H1 (cell line): ENCODE measurements at regions not wholly inside any gene's neighbourhood (a gene's known extent, or its start where the extent isn't known, plus 50 kb on each side); places are given as distances from the start of the nearest gene placed in this dataset.

Source experiments
- CTCF ChIA-PET: fragments of 300-600 bp; sonication (Branson Sonifier 250); formaldehyde crosslinking; loops from one replicate; lab custom pipeline; 2021; ENCODE audit not compliant: partially characterized antibody; lab: Charles Lee
- POLR2A ChIA-PET: fragments of 300-600 bp; sonication (Branson Sonifier 250); formaldehyde crosslinking; loops from one replicate; lab custom pipeline; 2021; ENCODE audit warnings: inconsistent platforms; ENCODE audit not compliant: partially characterized antibody; lab: Charles Lee
- DNase-seq, 2 experiments: peaks; one replicate each; pipeline versions ENCODE4 v3.0.0 to v3.0.0-alpha.2; 2010 to 2022; ENCODE audit warnings: low spot score in 2 of 2, low read depth in 1 of 2, mixed read lengths in 1 of 2
- FAIRE-seq: peaks from 2 replicates; lab custom pipeline; 2011; peaks lifted over from hg19 to GRCh38; lab: Jason Lieb, UNC
- H2AFZ ChIP-seq: 2 replicates; pipeline ENCODE4 v1.8.1; 2012; ENCODE audit warnings: low read length, inconsistent platforms
- H2AK5ac ChIP-seq: 2 replicates; pipeline ENCODE4 v1.6.1; 2013; ENCODE audit warnings: low read depth, low read length
- H2BK120ac ChIP-seq: replicated peaks from 2 replicates; pipeline ENCODE3; 2013; ENCODE audit warnings: low read depth, low read length, inconsistent platforms
- H2BK12ac ChIP-seq: 2 replicates; pipeline ENCODE4 v1.6.1; 2013; ENCODE audit warnings: low read depth, low read length
- H2BK15ac ChIP-seq: 2 replicates; pipeline ENCODE4 v1.6.1; 2013; ENCODE audit warnings: low read length
- H2BK20ac ChIP-seq: 2 replicates; pipeline ENCODE4 v1.6.1; 2013; ENCODE audit warnings: low read length
- H2BK5ac ChIP-seq: 2 replicates; pipeline ENCODE4 v1.6.1; 2013; ENCODE audit warnings: low read depth, low read length
- H3K14ac ChIP-seq: 2 replicates; pipeline ENCODE4 v1.6.1; 2013; ENCODE audit warnings: inconsistent platforms; ENCODE audit not compliant: insufficient read length
- H3K18ac ChIP-seq: 2 replicates; pipeline ENCODE4 v1.6.1; 2013; ENCODE audit warnings: low read length; ENCODE audit errors: extremely low read depth
- H3K23ac ChIP-seq: 2 replicates; pipeline ENCODE4 v1.6.1; 2013; ENCODE audit warnings: inconsistent platforms; ENCODE audit not compliant: insufficient read length
- H3K23me2 ChIP-seq: 2 replicates; pipeline ENCODE4 v1.6.1; 2013; ENCODE audit warnings: low read depth, low read length
- H3K27ac ChIP-seq: 2 replicates; pipeline ENCODE4 v1.6.1; 2011; ENCODE audit warnings: low read depth, low read length, inconsistent platforms
- H3K27me3 ChIP-seq, 4 experiments: replicated peaks in 1 of 4; 1 replicate in 1 of 4; 2 replicates in 3 of 4; pipeline versions ENCODE4 v1.6.1 to v1.8.1; 2011 to 2013; ENCODE audit warnings: low read length in 3 of 4, mild to moderate bottlenecking in 3 of 4, inconsistent platforms in 2 of 4, mixed read lengths in 2 of 4, moderate library complexity in 1 of 4; ENCODE audit not compliant: control insufficient read depth in 3 of 4, insufficient read depth in 3 of 4; ENCODE audit errors: extremely low read depth in 1 of 4
- H3K36me3 ChIP-seq, 4 experiments: 2 replicates each; pipeline versions ENCODE4 v1.6.1 to v1.8.1; 2011 to 2013; ENCODE audit warnings: mild to moderate bottlenecking in 4 of 4, low read length in 3 of 4, moderate library complexity in 2 of 4, control low read depth in 1 of 4, inconsistent platforms in 1 of 4; ENCODE audit not compliant: insufficient read depth in 4 of 4, control insufficient read depth in 2 of 4
- H3K4ac ChIP-seq: replicated peaks from 2 replicates; pipeline ENCODE3; 2013; ENCODE audit warnings: low read length, low read depth, mixed read lengths, inconsistent platforms; ENCODE audit not compliant: insufficient read length
- H3K4me1 ChIP-seq, 4 experiments: replicated peaks in 1 of 4; 1 replicate in 1 of 4; 2 replicates in 3 of 4; pipeline versions ENCODE4 v1.6.1 to v1.8.1; 2011 to 2013; ENCODE audit warnings: low read length in 3 of 4, inconsistent platforms in 2 of 4, mixed read lengths in 1 of 4; ENCODE audit not compliant: insufficient read depth in 4 of 4, control insufficient read depth in 3 of 4
- H3K4me2 ChIP-seq, 2 experiments: 2 replicates each; pipeline versions ENCODE4 v1.6.1 to v1.8.1; 2011 to 2013; ENCODE audit warnings: low read depth in 2 of 2, low read length in 2 of 2, control low read depth in 1 of 2, inconsistent platforms in 1 of 2, mild to moderate bottlenecking in 1 of 2; ENCODE audit not compliant: insufficient read depth in 1 of 2
- H3K4me3 ChIP-seq, 4 experiments: fragments of 200-600, 300-600 bp in 1 of 4; sonication (generic), shearing (Covaris generic), sonication (Bioruptor Twin) in 1 of 4; 2 replicates each; pipeline versions ENCODE4 v1.5.1 to v1.8.1; 2011 to 2016; ENCODE audit warnings: low read length in 4 of 4, low read depth in 3 of 4, control low read depth in 2 of 4, inconsistent platforms in 2 of 4, mild to moderate bottlenecking in 2 of 4, mixed read lengths in 1 of 4, moderate library complexity in 1 of 4; ENCODE audit not compliant: insufficient read depth in 2 of 4; ENCODE audit errors: extremely low read depth in 1 of 4
- H3K56ac ChIP-seq: replicated peaks from 2 replicates; pipeline ENCODE3; 2013; ENCODE audit warnings: low read depth, mild to moderate bottlenecking, mixed read lengths, low read length, inconsistent platforms; ENCODE audit not compliant: insufficient read length
- H3K79me1 ChIP-seq: 2 replicates; pipeline ENCODE4 v1.6.1; 2013; ENCODE audit warnings: low read depth, low read length, control low read depth
- H3K79me2 ChIP-seq, 2 experiments: 2 replicates each; pipeline versions ENCODE4 v1.6.1 to v1.8.1; 2012 to 2013; ENCODE audit warnings: low read length in 2 of 2, mild to moderate bottlenecking in 2 of 2, inconsistent platforms in 1 of 2; ENCODE audit not compliant: insufficient read depth in 2 of 2, control insufficient read depth in 1 of 2
- H3K9ac ChIP-seq, 4 experiments: replicated peaks in 1 of 4; 1 replicate in 1 of 4; 2 replicates in 3 of 4; pipeline versions ENCODE4 v1.6.1 to v1.8.1; 2011 to 2013; ENCODE audit warnings: low read depth in 3 of 4, low read length in 3 of 4, control low read depth in 2 of 4, mild to moderate bottlenecking in 2 of 4, moderate library complexity in 2 of 4, inconsistent platforms in 1 of 4; ENCODE audit errors: extremely low read depth in 1 of 4
- H3K9me3 ChIP-seq, 2 experiments: 2 replicates each; pipeline versions ENCODE4 v1.6.1 to v1.8.1; 2012 to 2013; ENCODE audit warnings: mild to moderate bottlenecking in 2 of 2, moderate library complexity in 2 of 2, control low read depth in 1 of 2, inconsistent platforms in 1 of 2, low read depth in 1 of 2, low read length in 1 of 2, mixed read lengths in 1 of 2; ENCODE audit not compliant: insufficient read depth in 2 of 2
- H4K20me1 ChIP-seq, 2 experiments: replicated peaks in 1 of 2; 2 replicates each; pipeline versions ENCODE3 to v1.8.1; 2011 to 2013; ENCODE audit warnings: inconsistent platforms in 2 of 2, low read length in 2 of 2, mild to moderate bottlenecking in 1 of 2; ENCODE audit not compliant: insufficient read depth in 2 of 2, control insufficient read depth in 1 of 2
- H4K5ac ChIP-seq: 2 replicates; pipeline ENCODE4 v1.6.1; 2013; ENCODE audit warnings: low read length, low read depth, mixed read lengths, inconsistent platforms; ENCODE audit not compliant: insufficient read length
- H4K8ac ChIP-seq: 2 replicates; pipeline ENCODE4 v1.8.0; 2013; ENCODE audit warnings: mild to moderate bottlenecking, moderate library complexity, low read length, inconsistent platforms; ENCODE audit not compliant: insufficient read depth; ENCODE audit errors: extremely low read depth
- H4K91ac ChIP-seq: replicated peaks from 2 replicates; pipeline ENCODE3; 2013; ENCODE audit warnings: low read length, mixed read lengths, inconsistent platforms; ENCODE audit not compliant: insufficient read length
- CREB1 ChIP-seq: IDR thresholded peaks from 2 replicates; pipeline ENCODE4 v1.6.1; 2012; ENCODE audit warnings: inconsistent platforms
- CTBP2 ChIP-seq: IDR thresholded peaks from 2 replicates; pipeline ENCODE4 v1.7.0; 2011; ENCODE audit warnings: borderline replicate concordance, mild to moderate bottlenecking, moderate library complexity, mixed read lengths, low read length; ENCODE audit not compliant: insufficient read depth, insufficient read length
- NRF1 ChIP-seq: IDR thresholded peaks from 2 replicates; pipeline ENCODE4 v1.6.1; 2011; ENCODE audit warnings: mild to moderate bottlenecking, low read depth, low read length, improper control_type of control experiment
- RAD21 ChIP-seq, 2 experiments: IDR thresholded peaks in 1 of 2; conservative IDR thresholded peaks in 1 of 2; 2 replicates each; pipeline ENCODE4 v1.6.1; 2011; ENCODE audit warnings: low read depth in 2 of 2, low read length in 2 of 2, improper control_type of control experiment in 1 of 2, inconsistent platforms in 1 of 2, mild to moderate bottlenecking in 1 of 2, moderate library complexity in 1 of 2
- SIX5 ChIP-seq: IDR thresholded peaks from 2 replicates; pipeline ENCODE4 v1.6.1; 2011; ENCODE audit warnings: mild to moderate bottlenecking, low read depth, low read length
- TAF1 ChIP-seq: IDR thresholded peaks from 2 replicates; pipeline ENCODE4 v1.6.1; 2011; ENCODE audit warnings: mild to moderate bottlenecking, low read depth, low read length
- WGBS, 2 experiments: shearing (Covaris generic) in 1 of 2; methylation state at CpG; one replicate each; pipeline versions ENCODE4 v1.1.6 to v1.1.7; 2013 to 2015; ENCODE audit warnings: low lambda C conversion rate in 2 of 2, mixed read lengths in 2 of 2, inconsistent platforms in 1 of 2, low coverage in 1 of 2, missing lambda C conversion rate in 1 of 2; ENCODE audit not compliant: insufficient replicate concordance in 2 of 2, insufficient coverage in 1 of 2, insufficient read length in 1 of 2; ENCODE audit errors: extremely low coverage in 1 of 2, missing lambda C conversion rate in 1 of 2; 5-methylcytosine and 5-hydroxymethylcytosine counted together

- no peaks in the 10 kb centered on the region for H3K79me2 ChIP-seq
- H3K4me1 ChIP-seq = no peaks in the 10 kb centered on the region
- no peak overlapping the region for H3K27ac ChIP-seq
- no peak overlapping the region for H3K14ac ChIP-seq
- TF ChIP-seq SIX5 = no peak
- no peak for TF ChIP-seq CTBP2
- TF ChIP-seq TAF1 = no peak
- no peak for TF ChIP-seq CREB1
- TF ChIP-seq NRF1 = no peak
- TF ChIP-seq RAD21 (IDR thresholded peaks at IDR 0.05 in 1 of 2, conservative IDR thresholded peaks at IDR 0.05 in 1 of 2; ENCODE audit: low read depth in 2 of 2, low read length in 2 of 2) = no peak
- H3K18ac ChIP-seq = no peak overlapping the region
- 92% methylated on average over 2 of the region's 2 CpGs; no CpG with 5 or more reads in 1 of the 2 experiments for WGBS, 2 experiments
- H2BK20ac ChIP-seq = no peak overlapping the region
- H4K91ac ChIP-seq = no peak overlapping the region
- FAIRE-seq (no peak), DNase-seq (no peak)
- H3K4ac ChIP-seq = no peak overlapping the region
- no peak overlapping the region for H4K5ac ChIP-seq
- H4K20me1 ChIP-seq = no peaks in the 10 kb centered on the region
- H4K8ac ChIP-seq = no peak overlapping the region
- H3K23ac ChIP-seq = no peak overlapping the region
- H2AK5ac ChIP-seq = no peak overlapping the region
- H3K56ac ChIP-seq = no peak overlapping the region
- no peak overlapping the region for H2BK5ac ChIP-seq
- H3K9ac ChIP-seq = no peak overlapping the region
- no peak overlapping the region for H3K4me3 ChIP-seq
- H2BK15ac ChIP-seq = no peak overlapping the region
- no peaks in the 10 kb centered on the region for H3K27me3 ChIP-seq
- ChIA-PET POLR2A (no interaction called here), CTCF (interaction anchor here (2.1 kb wide), 1 partner anchor 42 kb away, joined by 5 read pairs; no protein-coding TSS in a partner anchor)
- no peaks in the 10 kb centered on the region for H3K23me2 ChIP-seq
- no peaks in the 10 kb centered on the region; a peak in 1 of 4 replicates for H3K9me3 ChIP-seq
- no peak overlapping the region for H2BK120ac ChIP-seq
- no peaks in the 10 kb centered on the region for H3K79me1 ChIP-seq
- H3K36me3 ChIP-seq = no peaks in the 10 kb centered on the region
- H3K4me2 ChIP-seq = no peak overlapping the region
- H2BK12ac ChIP-seq = no peak overlapping the region
- H2AFZ ChIP-seq = no peak overlapping the region
Measured at GRCh38 chr5:60299944-60300343, 400.0 kb downstream of the DEPDC1B start.
